Neuronal stem cell (in vitro differentiated cells): ENCODE measurements at regions not wholly inside any gene's neighbourhood (a gene's known extent, or its start where the extent isn't known, plus 50 kb on each side); places are given as distances from the start of the nearest gene placed in this dataset.

Experiments used
- DNase-seq: peaks from one replicate; pipeline ENCODE4 v3.0.0-alpha.2; 2013; ENCODE audit warnings: low spot score
- H2AFZ ChIP-seq: one replicate; pipeline ENCODE4 v1.6.1; 2013; ENCODE audit warnings: mild to moderate bottlenecking, low read length, inconsistent platforms
- H2AK5ac ChIP-seq: 2 replicates; pipeline ENCODE4 v1.6.1; 2013; ENCODE audit warnings: low read depth, mild to moderate bottlenecking, inconsistent platforms, low read length, moderate library complexity, mixed read lengths
- H2BK120ac ChIP-seq: 2 replicates; pipeline ENCODE4 v1.6.1; 2013; ENCODE audit warnings: low read depth, mild to moderate bottlenecking, inconsistent platforms, low read length, moderate library complexity, mixed read lengths
- H2BK12ac ChIP-seq: one replicate; pipeline ENCODE4 v1.6.1; 2013; ENCODE audit warnings: low read length, inconsistent platforms
- H2BK15ac ChIP-seq: 2 replicates; pipeline ENCODE4 v1.6.1; 2013; ENCODE audit warnings: mild to moderate bottlenecking, low read length, inconsistent platforms, mixed read lengths
- H2BK5ac ChIP-seq: one replicate; pipeline ENCODE4 v1.6.1; 2013; ENCODE audit warnings: inconsistent platforms, mild to moderate bottlenecking, low read length, moderate library complexity
- H3K14ac ChIP-seq: one replicate; pipeline ENCODE4 v1.6.1; 2013; ENCODE audit warnings: low read length, inconsistent platforms
- H3K18ac ChIP-seq: 2 replicates; pipeline ENCODE4 v1.6.1; 2013; ENCODE audit warnings: low read length, inconsistent platforms
- H3K23ac ChIP-seq: 2 replicates; pipeline ENCODE4 v1.6.1; 2013; ENCODE audit warnings: low read depth, mild to moderate bottlenecking, mixed read lengths, low read length, inconsistent platforms; ENCODE audit not compliant: poor library complexity
- H3K27ac ChIP-seq: replicated peaks from 3 replicates; pipeline ENCODE4 v1.5.1; 2013; ENCODE audit warnings: low read length, inconsistent platforms
- H3K27me3 ChIP-seq, 3 experiments: 2 replicates each; pipeline ENCODE4 v1.6.1; 2013; ENCODE audit warnings: low read length in 3 of 3, mild to moderate bottlenecking in 2 of 3, inconsistent platforms in 1 of 3, low read depth in 1 of 3, mixed read lengths in 1 of 3, moderate library complexity in 1 of 3; ENCODE audit not compliant: control insufficient read depth in 3 of 3, insufficient read depth in 3 of 3
- H3K36me3 ChIP-seq, 2 donors: replicated peaks in 1 of 2; 2 replicates each; pipeline ENCODE4 v1.6.1; 2013; ENCODE audit warnings: low read length in 2 of 2; ENCODE audit not compliant: control insufficient read depth in 2 of 2, insufficient read depth in 2 of 2
- H3K4ac ChIP-seq: 2 replicates; pipeline ENCODE4 v1.6.1; 2013; ENCODE audit warnings: inconsistent platforms, mild to moderate bottlenecking, low read length, moderate library complexity
- H3K4me1 ChIP-seq, 2 donors: 1 replicate in 1 of 2; 2 replicates in 1 of 2; pipeline ENCODE4 v1.6.1; 2013; ENCODE audit warnings: low read length in 2 of 2, low read depth in 1 of 2; ENCODE audit not compliant: control insufficient read depth in 2 of 2, insufficient read depth in 1 of 2
- H3K4me2 ChIP-seq: one replicate; pipeline ENCODE4 v1.6.1; 2013; ENCODE audit warnings: mild to moderate bottlenecking, low read length, inconsistent platforms; ENCODE audit not compliant: insufficient read depth, poor library complexity, severe bottlenecking
- H3K4me3 ChIP-seq, 2 donors: 2 replicates each; pipeline ENCODE4 v1.5.1; 2013; ENCODE audit warnings: low read length in 2 of 2, mild to moderate bottlenecking in 2 of 2, inconsistent platforms in 1 of 2, moderate library complexity in 1 of 2
- H3K79me1 ChIP-seq: one replicate; pipeline ENCODE4 v1.6.1; 2013; ENCODE audit warnings: low read depth, mild to moderate bottlenecking, inconsistent platforms, low read length, moderate library complexity
- H3K9ac ChIP-seq: one replicate; pipeline ENCODE4 v1.6.1; 2013; ENCODE audit warnings: mild to moderate bottlenecking, low read depth, low read length, inconsistent platforms; ENCODE audit not compliant: poor library complexity
- H3K9me3 ChIP-seq, 2 donors: replicated peaks in 1 of 2; 2 replicates each; pipeline versions ENCODE3 to v1.6.1; 2013; ENCODE audit warnings: low read length in 2 of 2, mild to moderate bottlenecking in 2 of 2, inconsistent platforms in 1 of 2, low read depth in 1 of 2, mixed read lengths in 1 of 2, moderate library complexity in 1 of 2; ENCODE audit not compliant: control insufficient read depth in 2 of 2, insufficient read depth in 1 of 2
- H4K8ac ChIP-seq: one replicate; pipeline ENCODE4 v1.6.1; 2013; ENCODE audit warnings: low read depth, mild to moderate bottlenecking, inconsistent platforms, low read length, moderate library complexity
- H4K91ac ChIP-seq: one replicate; pipeline ENCODE4 v1.6.1; 2013; ENCODE audit warnings: low read length, low read depth, mild to moderate bottlenecking, inconsistent platforms; ENCODE audit not compliant: poor library complexity
- WGBS, 2 donors: extraction: QIAGEN DNeasy Blood & Tissue Kit; methylation state at CpG; one replicate each; pipeline ENCODE4 v1.1.7; 2013; ENCODE audit warnings: missing lambda C conversion rate in 2 of 2, mixed read lengths in 1 of 2; ENCODE audit not compliant: insufficient read length in 2 of 2, insufficient replicate concordance in 1 of 2; ENCODE audit errors: extremely low coverage in 2 of 2; 5-methylcytosine and 5-hydroxymethylcytosine counted together

- Histone ChIP-seq H2AK5ac (no peak overlapping the region), H3K9me3 (no peaks in the 10 kb centered on the region), H2BK5ac (no peak overlapping the region), H3K4me1 (peaks cover 3 to 24% of the 10 kb centered on the region in 2 donors), H3K36me3 (no peaks in the 10 kb centered on the region), H3K4me2 (no peak overlapping the region), H2BK15ac (no peak overlapping the region), H3K23ac (no peak overlapping the region), H2AFZ (no peak overlapping the region), H3K4me3 (no peak overlapping the region), H3K9ac (no peak overlapping the region), H2BK120ac (no peak overlapping the region), H3K27ac (no peak overlapping the region), H4K8ac (no peak overlapping the region), H4K91ac (no peak overlapping the region), H3K14ac (no peak overlapping the region), H3K79me1 (no peaks in the 10 kb centered on the region), H3K4ac (no peak overlapping the region), H2BK12ac (no peak overlapping the region), H3K27me3 (no peaks in the 10 kb centered on the region), H3K18ac (no peak overlapping the region)
- DNase-seq = no peak
- WGBS, 2 donors = no CpG with 5 or more reads among the region's 5 CpGs
These were observed 101.5 kb upstream of the CXXC4 start for GRCh38 chr4:104596189-104596588.

- no peak overlapping the region for H2BK120ac ChIP-seq
- no peak overlapping the region for H2BK5ac ChIP-seq
- no peak overlapping the region for H2BK15ac ChIP-seq
- peaks cover 7 to 11% of the 10 kb centered on the region in 2 donors for H3K4me1 ChIP-seq
- no peak overlapping the region for H3K4me2 ChIP-seq
- H4K91ac ChIP-seq = no peak overlapping the region
- H3K23ac ChIP-seq = no peak overlapping the region
- H3K36me3 ChIP-seq = no peaks in the 10 kb centered on the region
- no peaks in the 10 kb centered on the region for H3K27me3 ChIP-seq
- H3K14ac ChIP-seq = no peak overlapping the region
- no peak overlapping the region for H3K4me3 ChIP-seq
- WGBS, 2 donors = no CpG with 5 or more reads among the region's 1 CpG
- H3K27ac ChIP-seq = no peak overlapping the region
- H2BK12ac ChIP-seq = no peak overlapping the region
- no peaks in the 10 kb centered on the region for H3K79me1 ChIP-seq
- H3K4ac ChIP-seq = no peak overlapping the region
- peak overlapping the region; percentile 63 for H2AFZ ChIP-seq
- no peaks in the 10 kb centered on the region for H3K9me3 ChIP-seq
- no peak for DNase-seq
- H3K18ac ChIP-seq = peak overlapping the region; percentile 76
- no peak overlapping the region for H2AK5ac ChIP-seq
- H3K9ac ChIP-seq = no peak overlapping the region
- no peak overlapping the region for H4K8ac ChIP-seq
These were observed 120.8 kb upstream of the CXXC4 start for GRCh38 chr4:104615496-104615895.

GRCh38 chr4:104615926-104616325, 121.2 kb upstream of the CXXC4 start:
- no peaks in the 10 kb centered on the region for H3K79me1 ChIP-seq
- H4K91ac ChIP-seq = no peak overlapping the region
- no peaks in the 10 kb centered on the region for H3K36me3 ChIP-seq
- H3K9me3 ChIP-seq = no peaks in the 10 kb centered on the region
- H4K8ac ChIP-seq = no peak overlapping the region
- no peaks in the 10 kb centered on the region for H3K27me3 ChIP-seq
- no peak overlapping the region for H2BK5ac ChIP-seq
- no peak overlapping the region for H3K14ac ChIP-seq
- H3K18ac ChIP-seq = peak overlapping the region; percentile 76
- no peak for DNase-seq
- H2BK15ac ChIP-seq = no peak overlapping the region
- H3K4ac ChIP-seq = no peak overlapping the region
- H2AK5ac ChIP-seq = peak overlapping the region; percentile 12
- H3K23ac ChIP-seq = no peak overlapping the region
- H2BK12ac ChIP-seq = no peak overlapping the region
- peak overlapping the region; percentile 63 for H2AFZ ChIP-seq
- WGBS, 2 donors = no CpG with 5 or more reads among the region's 2 CpGs
- peaks cover 7 to 11% of the 10 kb centered on the region in 2 donors for H3K4me1 ChIP-seq
- H3K27ac ChIP-seq = no peak overlapping the region
- peak overlapping the region; percentile 53 for H3K9ac ChIP-seq
- no peak overlapping the region for H3K4me3 ChIP-seq
- no peak overlapping the region for H3K4me2 ChIP-seq
- H2BK120ac ChIP-seq = peak overlapping the region; percentile 21

- Histone ChIP-seq H3K79me1 (no peaks in the 10 kb centered on the region), H3K4me1 (peaks cover 7 to 11% of the 10 kb centered on the region in 2 donors), H2AFZ (peak overlapping the region; percentile 63), H3K27me3 (no peaks in the 10 kb centered on the region), H3K4ac (no peak overlapping the region), H3K18ac (peak overlapping the region; percentile 3), H3K9ac (no peak overlapping the region), H3K36me3 (no peaks in the 10 kb centered on the region), H3K14ac (no peak overlapping the region), H3K27ac (no peak overlapping the region), H2AK5ac (no peak overlapping the region), H4K91ac (no peak overlapping the region), H3K23ac (no peak overlapping the region), H2BK5ac (no peak overlapping the region), H3K9me3 (no peaks in the 10 kb centered on the region), H3K4me3 (no peak overlapping the region), H2BK12ac (no peak overlapping the region), H3K4me2 (no peak overlapping the region), H2BK120ac (no peak overlapping the region), H2BK15ac (no peak overlapping the region), H4K8ac (peak overlapping the region; percentile 88)
- DNase-seq = no peak
- no CpG with 5 or more reads among the region's 6 CpGs for WGBS, 2 donors
These were observed 121.7 kb upstream of the CXXC4 start for GRCh38 chr4:104616401-104616820.
